AG09309 (cell line): ENCODE measurements at regions not wholly inside any gene's neighbourhood (a gene's known extent, or its start where the extent isn't known, plus 50 kb on each side); places are given as distances from the start of the nearest gene placed in this dataset.
A peak's percentile ranks its signal among the peaks of the same experiment; 100 is the strongest.

Source experiments
- DNase-seq: peaks from one replicate; pipeline ENCODE4 v3.0.0-alpha.2; 2010; ENCODE audit warnings: low read depth
- H3K4me3 ChIP-seq: 2 replicates; pipeline ENCODE4 v1.5.1; 2011; ENCODE audit warnings: mild to moderate bottlenecking, low read depth, low read length, moderate library complexity; ENCODE audit not compliant: control insufficient read depth
- CTCF ChIP-seq: IDR thresholded peaks from 2 replicates; pipeline ENCODE4 v1.5.1; 2011; ENCODE audit warnings: mild to moderate bottlenecking, low read depth, low read length, inconsistent platforms; ENCODE audit not compliant: insufficient read depth, control insufficient read depth; ENCODE audit errors: missing control alignments

- no peak for TF ChIP-seq CTCF
- no peak for DNase-seq
- H3K4me3 ChIP-seq: no peak overlapping the region
Measured at GRCh38 chr17:71055128-71055527, 885.8 kb downstream of the KCNJ2 start.

- TF ChIP-seq CTCF: no peak
- no peak overlapping the region for H3K4me3 ChIP-seq
- peak; percentile 16 for DNase-seq
Measured at GRCh38 chr17:71057448-71057847, 888.1 kb downstream of the KCNJ2 start.

- no peak for DNase-seq
- no peak for TF ChIP-seq CTCF
Measured at GRCh38 chr17:71057938-71058337, 888.6 kb downstream of the KCNJ2 start.

GRCh38 chr17:71063127-71063526 lies 893.8 kb downstream of the KCNJ2 start:
- no peak overlapping the region for H3K4me3 ChIP-seq
- TF ChIP-seq CTCF: no peak
- no peak for DNase-seq

More at GRCh38 chr17:71057938-71058337, 888.6 kb downstream of the KCNJ2 start:
- H3K4me3 ChIP-seq: no peak overlapping the region

GRCh38 chr17:71063559-71063958 lies 894.2 kb downstream of the KCNJ2 start:
- no peak overlapping the region for H3K4me3 ChIP-seq
- no peak for DNase-seq
- no peak for TF ChIP-seq CTCF

GRCh38 chr17:71067669-71068407 lies 898.5 kb downstream of the KCNJ2 start:
- H3K4me3 ChIP-seq: no peak overlapping the region
- DNase-seq: no peak
- TF ChIP-seq CTCF: no peak
